ENCODE measurements at regions not wholly inside any gene's neighbourhood (a gene's known extent, or its start where the extent isn't known, plus 50 kb on each side); places are given as distances from the start of the nearest gene placed in this dataset.

DNA sequence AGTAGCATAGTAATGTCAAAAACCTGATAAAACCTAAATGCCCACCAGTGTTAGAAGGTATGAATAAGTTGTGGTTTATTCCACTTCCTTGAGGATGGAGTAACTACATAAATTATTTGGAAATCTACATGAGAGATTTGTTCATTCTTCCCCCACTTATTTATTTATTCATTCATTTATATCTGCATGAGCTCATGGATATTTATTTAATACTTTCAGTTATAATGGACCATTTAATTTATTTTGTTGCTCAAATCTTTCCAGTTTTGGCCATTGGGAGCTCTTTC lies 223.8 kb upstream of the S1PR3 start:
- H3K4me1 Mint-ChIP-seq: no peaks in the 10 kb centered on the region

DNA sequence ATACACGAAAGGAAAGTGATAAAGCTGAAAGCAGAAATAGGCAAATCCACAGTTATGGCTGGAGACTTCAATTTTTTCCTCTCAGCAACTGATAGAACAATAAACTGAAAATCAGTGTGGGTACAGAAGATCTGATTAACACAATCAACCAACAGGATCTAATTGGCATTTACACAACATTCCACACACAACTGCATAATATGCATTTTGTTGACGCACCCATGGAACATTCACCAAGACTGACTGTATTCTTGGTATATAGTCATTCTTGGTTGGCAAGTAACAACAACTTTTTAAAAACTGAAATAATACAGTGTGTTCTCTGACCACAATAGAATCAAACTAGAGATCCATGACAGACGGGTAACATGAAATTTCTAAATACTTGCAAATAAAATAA lies 218.7 kb upstream of the S1PR3 start:
- no peak overlapping the region for H3K27ac Mint-ChIP-seq

More for the DNA sequence above, 223.8 kb upstream of the S1PR3 start:
- POLR2A ChIA-PET: no interaction called here
- ATAC-seq (no peak), DNase-seq (no peak)
- no peaks in the 10 kb centered on the region for H3K9me3 Mint-ChIP-seq
- peaks cover 0 to 13% (median 3%) of the 10 kb centered on the region in 5 donors for H3K27me3 Mint-ChIP-seq
- H3K27ac Mint-ChIP-seq: no peak overlapping the region
- no peaks in the 10 kb centered on the region for H3K36me3 Mint-ChIP-seq
- H3K4me3 Mint-ChIP-seq: no peak overlapping the region

DNA sequence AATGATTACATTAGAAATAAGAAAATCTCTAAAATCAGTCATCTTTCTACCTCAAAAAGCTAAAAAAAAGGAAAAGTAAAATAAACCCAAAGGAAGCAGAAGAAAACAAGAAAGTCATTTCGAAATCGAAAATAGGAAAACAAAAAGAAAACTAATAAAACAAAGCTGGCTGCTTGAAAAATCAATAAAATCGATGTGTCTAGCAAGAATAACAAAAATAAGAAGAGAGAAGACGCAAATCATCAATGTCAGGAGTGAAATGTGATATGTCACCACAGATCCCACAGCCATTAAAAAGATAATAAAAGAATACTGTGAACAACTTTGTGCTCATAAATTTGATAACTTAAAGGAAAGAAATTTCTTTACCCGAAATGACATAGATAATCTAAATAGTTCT lies 218.1 kb upstream of the S1PR3 start:
- no peak overlapping the region for H3K4me3 Mint-ChIP-seq
- no peak for ATAC-seq
- H3K27me3 Mint-ChIP-seq: peaks cover 5 to 40% (median 16%) of the 10 kb centered on the region in 5 donors

More for the DNA sequence above, 218.7 kb upstream of the S1PR3 start:
- POLR2A ChIA-PET: no interaction called here
- no peak for ATAC-seq
- Mint-ChIP-seq H3K27me3 (peaks cover 4 to 40% (median 15%) of the 10 kb centered on the region in 5 donors), H3K36me3 (no peaks in the 10 kb centered on the region), H3K9me3 (no peaks in the 10 kb centered on the region), H3K4me3 (no peak overlapping the region), H3K4me1 (peaks cover 3 to 12% (median 5%) of the 10 kb centered on the region in 4 donors)
- no peak for DNase-seq

DNA sequence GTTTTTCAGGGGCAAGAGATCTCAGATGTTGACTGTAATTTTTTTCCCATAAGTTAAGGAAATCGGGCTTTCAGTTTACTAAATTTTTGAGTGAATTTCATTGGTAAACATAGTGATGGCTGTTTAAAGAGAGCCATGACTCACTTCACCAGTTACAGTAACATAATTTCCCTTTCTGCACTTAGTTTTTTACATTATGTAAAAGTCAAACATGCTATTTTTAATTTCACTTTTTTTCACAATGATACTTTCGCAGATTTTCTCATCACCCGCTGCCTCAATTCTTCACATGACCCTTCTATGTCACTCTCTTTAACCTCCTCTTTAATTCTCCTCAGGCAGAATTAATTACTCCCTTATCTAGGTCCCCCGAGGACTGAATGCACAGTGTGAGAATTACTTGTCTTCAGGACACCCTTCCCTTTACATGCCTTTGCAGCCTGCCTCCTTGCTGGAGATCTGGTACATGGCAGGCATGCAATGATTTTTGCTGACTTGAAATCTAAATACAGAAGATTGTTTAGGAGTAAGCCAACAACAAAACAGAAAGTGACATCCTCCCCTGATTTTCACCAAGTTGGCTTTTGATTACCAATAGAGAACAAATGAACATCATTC lies 217.5 kb upstream of the S1PR3 start:
- ATAC-seq: no peak
- POLR2A ChIA-PET: no interaction called here
- peaks cover 5 to 16% (median 9%) of the 10 kb centered on the region in 4 donors for H3K4me1 Mint-ChIP-seq
- DNase-seq: no peak
- no peak overlapping the region for H3K27ac Mint-ChIP-seq
- no peaks in the 10 kb centered on the region for H3K9me3 Mint-ChIP-seq
- no peak overlapping the region for H3K4me3 Mint-ChIP-seq
- no peaks in the 10 kb centered on the region for H3K36me3 Mint-ChIP-seq
- H3K27me3 Mint-ChIP-seq: peaks cover 5 to 40% (median 16%) of the 10 kb centered on the region in 5 donors

More for the DNA sequence above, 218.1 kb upstream of the S1PR3 start:
- H3K9me3 Mint-ChIP-seq: no peaks in the 10 kb centered on the region
- POLR2A ChIA-PET: no interaction called here
- H3K36me3 Mint-ChIP-seq: no peaks in the 10 kb centered on the region
- peaks cover 5 to 14% (median 9%) of the 10 kb centered on the region in 4 donors for H3K4me1 Mint-ChIP-seq
- no peak overlapping the region for H3K27ac Mint-ChIP-seq
- DNase-seq: no peak

DNA sequence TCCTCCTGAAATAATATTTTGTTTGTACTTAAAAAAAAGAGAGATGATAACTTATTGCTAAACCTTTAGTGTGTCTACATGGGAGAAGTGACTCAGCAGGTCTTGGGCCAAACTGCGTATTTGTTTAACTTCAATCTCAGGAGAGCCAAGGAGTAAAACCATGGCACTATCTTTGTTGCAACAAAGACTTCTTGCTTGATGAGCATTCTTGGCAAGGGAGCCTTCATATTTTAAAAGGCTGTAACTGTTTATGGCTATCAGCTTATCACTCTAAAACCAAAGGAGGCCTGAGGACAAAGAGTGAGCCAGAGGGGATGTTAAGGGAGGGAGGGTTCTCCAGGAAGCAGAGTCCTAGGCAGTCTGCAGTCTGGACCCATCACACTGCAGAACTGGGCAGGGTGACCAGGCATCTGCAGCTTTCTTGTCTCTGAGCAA lies 216.2 kb upstream of the S1PR3 start:
- no peaks in the 10 kb centered on the region for H3K9me3 Mint-ChIP-seq
- H3K36me3 Mint-ChIP-seq: no peaks in the 10 kb centered on the region
- DNase-seq (no peak), ATAC-seq (no peak)
- H3K27ac Mint-ChIP-seq: peak overlapping the region in 1 of 10 donors; percentile 31
- H3K4me3 Mint-ChIP-seq: no peak overlapping the region
- peaks cover 5 to 16% (median 9%) of the 10 kb centered on the region in 4 donors for H3K4me1 Mint-ChIP-seq
- POLR2A ChIA-PET: no interaction called here
- H3K27me3 Mint-ChIP-seq: peaks cover 8 to 40% (median 16%) of the 10 kb centered on the region in 5 donors

DNA sequence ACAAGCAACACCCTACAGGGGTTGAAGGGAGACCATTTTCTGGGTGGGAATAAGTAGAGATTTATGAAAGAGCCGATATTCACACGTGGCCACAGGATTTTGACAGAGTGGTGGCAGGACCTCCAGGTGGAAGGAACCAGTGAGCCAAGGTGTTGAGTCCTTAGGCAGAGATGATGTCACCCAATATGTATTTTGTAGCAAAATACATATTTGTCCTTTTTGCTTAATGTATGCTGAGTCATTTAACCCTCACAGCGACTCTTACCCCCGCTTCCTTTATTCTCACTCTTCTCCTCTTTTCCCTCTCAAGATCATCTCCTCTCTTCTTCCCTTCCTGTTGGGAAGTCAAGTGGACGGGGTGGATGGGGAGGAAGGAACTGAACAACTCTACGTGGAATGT lies 215.7 kb upstream of the S1PR3 start:
- H3K27me3 Mint-ChIP-seq: peaks cover 8 to 40% (median 16%) of the 10 kb centered on the region in 5 donors
- ATAC-seq (no peak), DNase-seq (no peak)
- no peaks in the 10 kb centered on the region for H3K9me3 Mint-ChIP-seq
- POLR2A ChIA-PET: no interaction called here
- peaks cover 5 to 16% (median 9%) of the 10 kb centered on the region in 4 donors for H3K4me1 Mint-ChIP-seq
- no peaks in the 10 kb centered on the region for H3K36me3 Mint-ChIP-seq
- H3K27ac Mint-ChIP-seq: no peak overlapping the region
- no peak overlapping the region for H3K4me3 Mint-ChIP-seq

DNA sequence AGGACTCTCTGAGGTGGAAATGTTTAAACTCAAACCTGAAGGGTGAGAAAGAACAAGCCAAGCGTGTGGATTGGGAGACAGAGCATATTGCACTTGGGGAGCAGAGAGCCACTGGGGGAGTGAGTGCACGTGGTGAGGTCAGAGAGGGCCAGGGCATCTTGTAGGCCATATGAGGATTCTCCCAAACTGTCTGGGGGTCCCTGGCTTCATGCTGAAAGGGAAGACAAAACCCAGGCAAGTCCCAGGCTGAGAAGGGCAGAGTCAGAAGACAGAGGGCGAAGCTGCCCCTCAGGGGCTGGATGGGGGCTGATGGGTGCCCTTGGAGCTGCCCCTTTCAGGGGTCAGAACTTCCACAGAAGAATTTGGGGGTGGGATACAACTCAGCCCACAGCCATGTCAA lies 215.3 kb upstream of the S1PR3 start:
- no peaks in the 10 kb centered on the region for H3K36me3 Mint-ChIP-seq
- no peak for DNase-seq
- H3K4me1 Mint-ChIP-seq: peaks cover 5 to 16% (median 9%) of the 10 kb centered on the region in 4 donors
- H3K27me3 Mint-ChIP-seq: peaks cover 8 to 40% (median 16%) of the 10 kb centered on the region in 5 donors
- no peak overlapping the region for H3K27ac Mint-ChIP-seq
- ATAC-seq: no peak
- H3K4me3 Mint-ChIP-seq: no peak overlapping the region
- POLR2A ChIA-PET: no interaction called here
- no peaks in the 10 kb centered on the region for H3K9me3 Mint-ChIP-seq

DNA sequence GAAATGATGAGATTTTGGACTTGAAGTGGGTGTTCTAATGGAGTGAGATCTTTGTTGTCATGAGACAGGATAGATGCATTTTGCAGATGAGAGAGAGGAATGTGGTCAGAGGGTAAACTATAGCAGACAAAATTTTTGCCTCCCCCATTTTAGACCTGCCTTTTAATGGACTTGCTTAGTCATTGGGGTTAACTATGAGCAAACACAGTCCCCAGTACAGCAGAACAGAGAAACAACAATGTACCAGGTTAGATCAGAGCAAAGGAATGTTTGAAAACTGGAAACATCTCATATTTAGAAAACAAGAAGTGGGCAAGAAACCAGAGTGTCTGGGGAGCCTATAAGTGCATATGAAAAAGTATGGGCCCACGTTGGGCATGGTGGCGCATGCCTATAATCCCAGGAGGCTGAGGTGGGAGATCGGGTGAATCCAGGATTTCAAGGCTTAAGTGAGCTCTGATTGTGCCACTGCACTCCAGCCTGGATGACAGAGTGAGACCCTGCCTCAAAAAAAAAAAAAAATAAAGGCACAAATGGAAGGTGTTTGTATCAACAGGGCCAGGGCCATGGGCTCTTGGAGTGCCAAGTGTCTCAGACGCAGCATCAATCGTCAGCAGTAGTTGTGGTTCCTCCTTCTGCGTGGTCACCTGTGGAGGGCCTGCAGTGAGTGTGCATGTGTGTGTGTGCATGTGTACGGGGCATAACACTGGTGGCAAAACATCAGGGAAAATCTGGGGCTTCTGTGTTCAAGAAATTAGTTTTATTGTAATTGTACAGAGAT lies 214.4 kb upstream of the S1PR3 start:
- POLR2A ChIA-PET: no interaction called here
- Mint-ChIP-seq H3K9me3 (no peaks in the 10 kb centered on the region), H3K36me3 (no peaks in the 10 kb centered on the region), H3K27ac (no peak overlapping the region), H3K4me1 (peaks cover 5 to 17% (median 9%) of the 10 kb centered on the region in 4 donors), H3K27me3 (peaks cover 12 to 40% (median 20%) of the 10 kb centered on the region in 5 donors), H3K4me3 (no peak overlapping the region)
- DNase-seq (no peak), ATAC-seq (no peak)

DNA sequence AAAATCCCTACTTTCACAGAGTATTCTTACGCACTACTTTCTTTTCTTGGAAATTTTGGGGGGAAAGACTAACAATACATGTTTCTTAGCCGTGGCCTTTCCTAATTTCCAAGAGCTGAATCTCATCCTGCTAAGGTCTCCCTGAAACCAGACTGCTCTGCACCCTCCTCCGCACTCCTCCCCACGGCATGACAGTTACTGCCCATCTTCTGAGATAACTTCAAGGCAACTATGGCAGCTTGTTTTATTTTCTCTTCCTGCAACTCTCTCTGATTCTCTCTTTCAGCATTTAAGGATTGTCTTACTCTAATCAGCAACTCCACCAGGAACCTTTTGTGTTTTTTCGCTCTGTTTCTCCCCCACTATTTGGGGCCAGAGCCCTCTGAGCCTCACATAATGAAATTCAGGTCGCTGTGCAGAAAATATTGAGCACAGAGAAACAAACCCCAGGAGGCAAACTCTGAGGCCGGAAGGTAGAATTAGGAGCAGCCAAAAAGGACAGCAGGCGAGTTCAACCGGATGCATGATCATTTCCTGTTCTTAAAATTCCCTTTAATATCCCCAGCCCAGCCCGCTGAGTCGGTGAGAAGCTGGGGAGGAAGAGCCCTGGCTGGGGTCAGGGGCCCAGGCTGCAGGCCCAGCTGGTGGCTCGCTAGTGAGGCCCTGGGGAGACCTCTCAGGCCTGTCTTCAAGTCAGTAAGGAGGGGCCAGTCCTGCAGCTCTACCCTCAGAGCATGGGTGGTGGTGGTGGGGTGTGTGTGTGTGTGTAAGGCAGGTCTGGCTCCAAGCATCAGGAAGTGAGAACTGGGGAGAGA lies 213.6 kb upstream of the S1PR3 start:
- peaks cover 5 to 17% (median 9%) of the 10 kb centered on the region in 4 donors for H3K4me1 Mint-ChIP-seq
- no peaks in the 10 kb centered on the region for H3K9me3 Mint-ChIP-seq
- DNase-seq (no peak), ATAC-seq (no peak)
- H3K4me3 Mint-ChIP-seq: no peak overlapping the region
- peak overlapping the region in 2 of 10 donors; percentile 9 to 48 for H3K27ac Mint-ChIP-seq
- H3K27me3 Mint-ChIP-seq: peaks cover 12 to 41% (median 21%) of the 10 kb centered on the region in 5 donors
- no peaks in the 10 kb centered on the region for H3K36me3 Mint-ChIP-seq
- POLR2A ChIA-PET: no interaction called here

DNA sequence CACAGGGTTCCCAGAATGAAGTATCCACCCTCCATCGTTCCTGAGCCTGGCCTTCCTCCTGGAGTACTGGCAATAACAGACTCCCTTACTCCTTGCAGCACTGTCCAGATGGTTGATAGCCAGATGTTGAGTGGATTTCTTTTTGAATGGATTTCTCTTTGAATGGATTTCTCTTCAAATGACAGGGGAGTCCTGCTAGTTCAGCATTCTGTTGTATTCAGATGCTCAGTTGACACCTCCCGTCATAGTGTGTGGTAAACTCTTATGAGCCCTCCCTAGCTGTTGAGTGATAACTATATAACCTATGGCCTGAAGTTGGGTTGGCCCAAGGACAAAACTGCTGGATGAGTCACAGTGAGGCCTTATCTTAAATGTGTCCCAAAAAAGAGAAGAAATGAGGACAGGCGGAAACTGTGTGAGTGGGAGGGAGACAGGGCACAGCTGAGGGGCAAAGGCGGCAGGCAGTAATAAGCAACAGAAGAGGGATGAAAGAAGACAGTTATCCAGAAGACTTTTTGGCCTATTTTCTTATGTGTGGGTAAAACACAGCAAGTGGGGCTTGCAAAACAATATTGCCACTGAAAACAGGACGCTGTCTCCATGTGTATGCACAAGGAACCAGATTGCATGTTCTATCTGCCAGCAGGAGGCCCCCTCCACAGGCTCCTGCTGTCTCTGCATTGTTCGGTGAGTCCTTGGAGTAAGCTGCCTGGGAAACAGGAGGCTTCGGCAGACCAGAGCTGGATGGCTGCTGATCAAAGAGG lies 209.5 kb upstream of the S1PR3 start:
- H3K4me3 Mint-ChIP-seq: no peak overlapping the region
- ATAC-seq (no peak), DNase-seq (no peak)
- no peak overlapping the region for H3K27ac Mint-ChIP-seq
- no peaks in the 10 kb centered on the region for H3K36me3 Mint-ChIP-seq
- H3K27me3 Mint-ChIP-seq: peaks cover 7 to 31% (median 16%) of the 10 kb centered on the region in 5 donors
- peaks cover 5 to 21% (median 8%) of the 10 kb centered on the region in 4 donors for H3K4me1 Mint-ChIP-seq
- POLR2A ChIA-PET: no interaction called here
- H3K9me3 Mint-ChIP-seq: no peaks in the 10 kb centered on the region

DNA sequence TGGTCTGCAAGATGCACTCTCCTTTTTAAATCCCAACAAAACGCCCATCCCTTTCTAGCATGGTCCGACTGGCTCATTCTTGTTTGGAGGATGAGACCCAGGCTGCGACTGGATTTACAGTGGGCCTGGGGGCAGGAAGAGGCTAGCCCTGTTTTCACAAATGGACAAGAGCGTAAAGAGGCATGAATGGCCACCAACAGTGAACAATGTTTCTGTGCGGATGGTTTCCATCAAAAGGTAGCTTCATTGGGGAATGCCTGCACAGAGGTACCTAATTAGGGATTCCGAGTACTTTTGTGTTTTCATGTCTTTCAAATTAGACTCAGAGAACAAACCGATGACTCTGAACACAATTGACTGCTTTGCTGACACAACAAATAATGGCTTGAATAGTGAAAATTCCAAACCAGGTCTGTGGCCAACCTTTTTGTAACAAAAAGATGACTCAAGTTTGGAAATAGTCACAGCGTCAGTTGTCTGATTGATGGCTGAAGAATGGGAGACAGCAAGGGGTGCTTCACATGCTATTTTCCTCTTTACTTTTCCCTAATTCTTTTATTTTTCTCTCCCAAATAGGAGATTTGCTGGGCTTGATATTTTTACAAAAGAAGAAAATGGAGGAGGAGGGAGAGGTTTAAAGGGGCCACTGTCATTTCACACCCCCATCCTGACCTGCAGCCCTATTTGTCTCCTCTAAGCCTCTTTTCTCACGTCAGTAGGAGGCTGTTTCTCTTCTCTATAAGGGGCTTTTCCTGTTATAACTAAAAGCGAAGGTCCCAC lies 208.1 kb upstream of the S1PR3 start:
- no peaks in the 10 kb centered on the region for H3K36me3 Mint-ChIP-seq
- no peak for ATAC-seq
- POLR2A ChIA-PET: no interaction called here
- H3K4me1 Mint-ChIP-seq: peaks cover 0 to 11% (median 3%) of the 10 kb centered on the region in 4 donors
- DNase-seq: no peak
- H3K27ac Mint-ChIP-seq: peak overlapping the region in 1 of 10 donors; percentile 19
- H3K4me3 Mint-ChIP-seq: no peak overlapping the region
- H3K9me3 Mint-ChIP-seq: no peaks in the 10 kb centered on the region
- peaks cover 8 to 44% (median 21%) of the 10 kb centered on the region in 5 donors for H3K27me3 Mint-ChIP-seq

DNA sequence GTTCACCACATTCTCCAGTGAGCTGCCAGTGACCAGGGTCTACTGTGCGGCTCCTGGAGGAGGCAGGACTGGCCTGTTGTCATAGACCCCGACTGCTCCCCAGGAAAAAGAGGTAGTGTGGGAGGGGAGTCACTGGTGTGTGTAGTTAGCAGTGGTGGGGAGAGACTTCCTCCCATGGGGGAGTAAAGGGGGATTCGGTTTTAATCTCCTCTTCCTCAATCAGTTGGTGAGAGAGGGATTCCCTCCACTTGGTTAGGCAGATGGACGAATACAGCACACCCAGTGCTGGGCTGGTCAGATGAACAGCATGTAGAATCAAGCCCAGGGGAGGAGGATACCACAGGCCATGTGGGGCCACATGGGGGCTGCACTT lies 207.6 kb upstream of the S1PR3 start:
- Mint-ChIP-seq H3K27me3 (peaks cover 10 to 50% (median 21%) of the 10 kb centered on the region in 5 donors), H3K9me3 (no peaks in the 10 kb centered on the region), H3K4me1 (peaks cover 0 to 9% (median 4%) of the 10 kb centered on the region in 4 donors), H3K27ac (peak overlapping the region in 2 of 10 donors; percentile 19 to 74), H3K4me3 (no peak overlapping the region), H3K36me3 (no peaks in the 10 kb centered on the region)
- no peak for DNase-seq
- POLR2A ChIA-PET: no interaction called here
- ATAC-seq: no peak

Measured in naive thymus-derived CD8-positive, alpha-beta T cell (primary cell).